ENCODE measurements at regions not wholly inside any gene's neighbourhood (a gene's known extent, or its start where the extent isn't known, plus 50 kb on each side); places are given as distances from the start of the nearest gene placed in this dataset.

GRCh38 chr14:24721775-24722174 is 87.8 kb upstream of the GZMB start:
- Histone ChIP-seq H3K4me1 (no peaks in the 10 kb centered on the region), H3K4me3 (ENCODE audit: low read depth, low read length) (no peak overlapping the region), H3K36me3 (ENCODE audit: control insufficient read depth, insufficient read depth, low read length) (no peaks in the 10 kb centered on the region), H3K27me3 (replicated peaks; ENCODE audit: control insufficient read depth, insufficient read depth, low read length) (no peaks in the 10 kb centered on the region; the same call in 1 of the 2 replicates), H3K9me3 (no peaks in the 10 kb centered on the region)
- H3K27me3 Mint-ChIP-seq (ENCODE audit: insufficient read depth, unreplicated experiment), result peaks cover 8% of the 10 kb centered on the region
- H3K4me3 Mint-ChIP-seq (ENCODE audit: unreplicated experiment), result no peak overlapping the region
- DNase-seq, result no peak
- TF ChIP-seq, protein P1, sequence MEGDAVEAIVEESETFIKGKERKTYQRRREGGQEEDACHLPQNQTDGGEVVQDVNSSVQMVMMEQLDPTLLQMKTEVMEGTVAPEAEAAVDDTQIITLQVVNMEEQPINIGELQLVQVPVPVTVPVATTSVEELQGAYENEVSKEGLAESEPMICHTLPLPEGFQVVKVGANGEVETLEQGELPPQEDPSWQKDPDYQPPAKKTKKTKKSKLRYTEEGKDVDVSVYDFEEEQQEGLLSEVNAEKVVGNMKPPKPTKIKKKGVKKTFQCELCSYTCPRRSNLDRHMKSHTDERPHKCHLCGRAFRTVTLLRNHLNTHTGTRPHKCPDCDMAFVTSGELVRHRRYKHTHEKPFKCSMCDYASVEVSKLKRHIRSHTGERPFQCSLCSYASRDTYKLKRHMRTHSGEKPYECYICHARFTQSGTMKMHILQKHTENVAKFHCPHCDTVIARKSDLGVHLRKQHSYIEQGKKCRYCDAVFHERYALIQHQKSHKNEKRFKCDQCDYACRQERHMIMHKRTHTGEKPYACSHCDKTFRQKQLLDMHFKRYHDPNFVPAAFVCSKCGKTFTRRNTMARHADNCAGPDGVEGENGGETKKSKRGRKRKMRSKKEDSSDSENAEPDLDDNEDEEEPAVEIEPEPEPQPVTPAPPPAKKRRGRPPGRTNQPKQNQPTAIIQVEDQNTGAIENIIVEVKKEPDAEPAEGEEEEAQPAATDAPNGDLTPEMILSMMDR (IDR thresholded peaks at IDR 0.05; ENCODE audit: insufficient read depth in 1 of 2, low read depth in 1 of 2, low read length in 1 of 2, severe bottlenecking in 1 of 2, unreplicated experiment in 1 of 2), result no peak
- H3K36me3 Mint-ChIP-seq (ENCODE audit: insufficient read depth, unreplicated experiment), result no peaks in the 10 kb centered on the region
- intact Hi-C loops (cut with micrococcal nuclease; ENCODE audit: unreplicated experiment), result no loop called here
- no peaks in the 10 kb centered on the region for H3K4me1 Mint-ChIP-seq (ENCODE audit: low read depth, unreplicated experiment)
- POLR2A ChIA-PET, result no interaction called here
- H3K27ac Mint-ChIP-seq (ENCODE audit: unreplicated experiment), result no peak overlapping the region
- no TSS peak for BruUV-seq (replicated peaks)
- no peaks in the 10 kb centered on the region for H3K9me3 Mint-ChIP-seq (ENCODE audit: unreplicated experiment)
- CTCF ChIA-PET, result interaction anchor here (0.6 kb wide), 1 partner anchor 764 kb away, joined by 3 read pairs; no protein-coding TSS in a partner anchor

DNA sequence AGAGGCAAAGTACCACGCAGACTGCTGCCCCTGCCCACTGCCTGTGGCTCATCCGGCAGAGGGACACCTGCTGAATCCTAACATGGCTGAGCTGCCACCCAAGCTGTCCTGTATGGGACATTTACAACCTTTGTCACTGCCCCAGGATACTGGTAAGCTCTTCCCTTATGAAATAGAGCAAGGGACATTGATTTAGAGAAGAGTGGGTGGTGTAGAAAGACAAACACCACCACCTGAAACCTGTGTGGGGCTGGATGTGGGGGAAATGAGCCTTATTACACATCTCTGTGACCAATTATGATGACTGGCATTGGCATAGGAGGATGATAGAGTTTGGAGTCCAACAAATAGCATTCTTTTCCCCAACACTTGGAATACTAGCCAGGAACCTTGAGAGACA is 81.2 kb upstream of the GZMB start:
- TF ChIP-seq, protein P1 (IDR thresholded peaks at IDR 0.05; ENCODE audit: insufficient read depth in 1 of 2, low read depth in 1 of 2, low read length in 1 of 2, severe bottlenecking in 1 of 2, unreplicated experiment in 1 of 2), result no peak
- DNase-seq, result no peak
- Histone ChIP-seq H3K4me1 (no peaks in the 10 kb centered on the region), H3K27me3 (replicated peaks; ENCODE audit: control insufficient read depth, insufficient read depth, low read length) (no peaks in the 10 kb centered on the region), H3K4me3 (ENCODE audit: low read depth, low read length) (no peak overlapping the region), H3K9me3 (no peaks in the 10 kb centered on the region), H3K36me3 (ENCODE audit: control insufficient read depth, insufficient read depth, low read length) (no peaks in the 10 kb centered on the region)
- peaks cover 4% of the 10 kb centered on the region for H3K36me3 Mint-ChIP-seq (ENCODE audit: insufficient read depth, unreplicated experiment)
- POLR2A ChIA-PET, result no interaction called here
- no peak overlapping the region for H3K4me3 Mint-ChIP-seq (ENCODE audit: unreplicated experiment)
- no peaks in the 10 kb centered on the region for H3K4me1 Mint-ChIP-seq (ENCODE audit: low read depth, unreplicated experiment)
- no peaks in the 10 kb centered on the region for H3K9me3 Mint-ChIP-seq (ENCODE audit: unreplicated experiment)
- no peak overlapping the region for H3K27ac Mint-ChIP-seq (ENCODE audit: unreplicated experiment)
- intact Hi-C loops (cut with micrococcal nuclease; ENCODE audit: unreplicated experiment), result no loop called here
- CTCF ChIA-PET, result no interaction called here
- no TSS peak for BruUV-seq (replicated peaks)
- H3K27me3 Mint-ChIP-seq (ENCODE audit: insufficient read depth, unreplicated experiment), result peaks cover 8% of the 10 kb centered on the region

- ChIA-PET CTCF (no interaction called here), POLR2A (no interaction called here)
- Histone ChIP-seq H3K4me1 (no peaks in the 10 kb centered on the region), H3K36me3 (ENCODE audit: control insufficient read depth, insufficient read depth, low read length) (no peaks in the 10 kb centered on the region), H3K9me3 (no peaks in the 10 kb centered on the region), H3K4me3 (ENCODE audit: low read depth, low read length) (no peak overlapping the region), H3K27me3 (replicated peaks; ENCODE audit: control insufficient read depth, insufficient read depth, low read length) (no peaks in the 10 kb centered on the region)
- Mint-ChIP-seq H3K27me3 (ENCODE audit: insufficient read depth, unreplicated experiment) (peaks cover 8% of the 10 kb centered on the region), H3K36me3 (ENCODE audit: insufficient read depth, unreplicated experiment) (peaks cover 4% of the 10 kb centered on the region), H3K9me3 (ENCODE audit: unreplicated experiment) (no peaks in the 10 kb centered on the region), H3K4me3 (ENCODE audit: unreplicated experiment) (no peak overlapping the region), H3K27ac (ENCODE audit: unreplicated experiment) (no peak overlapping the region), H3K4me1 (ENCODE audit: low read depth, unreplicated experiment) (no peaks in the 10 kb centered on the region)
- no peak for DNase-seq
- intact Hi-C loops (cut with micrococcal nuclease; ENCODE audit: unreplicated experiment), result no loop called here
- no TSS peak for BruUV-seq (replicated peaks)
- TF ChIP-seq, protein P1 (IDR thresholded peaks at IDR 0.05; ENCODE audit: insufficient read depth in 1 of 2, low read depth in 1 of 2, low read length in 1 of 2, severe bottlenecking in 1 of 2, unreplicated experiment in 1 of 2), result no peak
Observed at GRCh38 chr14:24713404-24713803, 79.4 kb upstream of the GZMB start.
